Urothelium cell line (cell line): ENCODE measurements at regions not wholly inside any gene's neighbourhood (a gene's known extent, or its start where the extent isn't known, plus 50 kb on each side); places are given as distances from the start of the nearest gene placed in this dataset.
"Not testable (repeated sequence)": the region's sequence is repeated elsewhere in the genome, so short reads cannot be mapped to it uniquely, and the experiment has no call there.

Source experiments
- DNase-seq: peaks from one replicate; pipeline ENCODE4 v3.0.0; 2011; ENCODE audit warnings: low spot score, mixed read lengths
- FAIRE-seq: peaks from 2 replicates; lab custom pipeline; 2011; peaks lifted over from hg19 to GRCh38; lab: Jason Lieb, UNC

- DNase-seq = no peak
- peak; percentile 88 for FAIRE-seq
These were observed 124.2 kb upstream of the SMURF2 start for GRCh38 chr17:64786337-64786736.

DNA sequence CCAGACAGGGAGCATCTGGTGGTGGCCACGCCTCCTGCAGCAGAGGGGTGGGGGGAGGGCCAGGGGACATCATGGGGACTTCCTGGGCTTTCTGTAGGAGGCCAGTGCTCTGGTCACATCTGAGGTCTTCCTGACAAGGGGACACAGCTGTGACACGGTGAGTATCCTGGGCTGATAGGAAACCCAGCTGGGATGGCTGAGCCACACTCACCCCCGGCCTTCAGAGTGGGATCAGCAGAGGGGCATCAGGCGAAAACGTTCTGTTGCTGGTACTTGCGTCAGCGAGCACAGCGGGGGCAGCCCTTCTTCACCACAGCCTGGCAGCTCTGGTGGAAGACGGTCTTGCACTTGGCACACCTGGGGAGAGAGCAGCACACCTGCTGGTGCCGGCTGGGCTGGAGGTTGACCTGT lies 122.9 kb upstream of the SMURF2 start:
- peak; percentile 96 for FAIRE-seq
- DNase-seq = no peak

- DNase-seq (no peak), FAIRE-seq (no peak)
These were observed 122.4 kb upstream of the SMURF2 start for GRCh38 chr17:64784353-64785010.

DNA sequence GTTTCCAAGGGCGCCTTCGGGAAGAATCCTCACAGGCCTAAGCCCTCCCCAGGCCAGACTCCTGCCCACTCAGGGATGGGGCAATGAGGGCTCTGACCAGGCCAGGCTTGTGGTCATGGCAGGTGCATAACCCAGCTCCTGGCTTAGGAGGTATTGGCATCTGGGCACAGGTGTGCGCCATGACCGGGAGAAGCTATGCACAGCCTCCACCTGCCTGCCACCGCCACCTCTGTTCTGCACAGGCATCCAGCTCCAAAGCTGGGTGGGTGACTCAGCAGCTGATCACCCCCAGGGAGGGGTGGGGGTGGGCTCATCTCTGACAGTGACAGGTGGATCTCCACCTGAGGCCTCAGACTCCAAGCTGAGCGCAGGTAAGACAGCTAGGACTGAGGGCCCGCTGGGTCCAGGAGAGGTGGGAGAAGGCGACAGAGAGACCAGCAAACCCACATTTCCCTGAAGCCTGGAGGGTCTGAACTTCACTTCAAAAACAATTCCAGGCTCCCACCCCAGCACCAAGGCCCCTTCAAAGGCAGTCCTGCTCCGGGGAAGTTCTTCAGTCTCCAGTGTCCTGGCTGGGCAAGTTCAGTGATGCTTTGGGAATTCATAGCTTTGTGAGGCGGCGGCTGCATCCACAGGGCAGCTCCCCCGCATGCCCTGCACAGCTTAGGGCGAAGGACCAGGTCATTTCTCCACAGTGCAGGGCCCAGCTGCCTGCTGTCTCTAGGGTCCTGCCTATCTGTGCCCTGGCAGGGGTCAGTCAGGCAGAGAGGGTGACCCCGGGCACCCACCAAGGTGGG lies 121.6 kb upstream of the SMURF2 start:
- FAIRE-seq (peak; percentile 50), DNase-seq (no peak)

- no peak for DNase-seq
These were observed 120.9 kb upstream of the SMURF2 start for GRCh38 chr17:64783031-64783461.

GRCh38 chr17:64781810-64782555 lies 119.9 kb upstream of the SMURF2 start:
- FAIRE-seq (no peak), DNase-seq (no peak)

More at GRCh38 chr17:64783031-64783461, 120.9 kb upstream of the SMURF2 start:
- no peak for FAIRE-seq

DNA sequence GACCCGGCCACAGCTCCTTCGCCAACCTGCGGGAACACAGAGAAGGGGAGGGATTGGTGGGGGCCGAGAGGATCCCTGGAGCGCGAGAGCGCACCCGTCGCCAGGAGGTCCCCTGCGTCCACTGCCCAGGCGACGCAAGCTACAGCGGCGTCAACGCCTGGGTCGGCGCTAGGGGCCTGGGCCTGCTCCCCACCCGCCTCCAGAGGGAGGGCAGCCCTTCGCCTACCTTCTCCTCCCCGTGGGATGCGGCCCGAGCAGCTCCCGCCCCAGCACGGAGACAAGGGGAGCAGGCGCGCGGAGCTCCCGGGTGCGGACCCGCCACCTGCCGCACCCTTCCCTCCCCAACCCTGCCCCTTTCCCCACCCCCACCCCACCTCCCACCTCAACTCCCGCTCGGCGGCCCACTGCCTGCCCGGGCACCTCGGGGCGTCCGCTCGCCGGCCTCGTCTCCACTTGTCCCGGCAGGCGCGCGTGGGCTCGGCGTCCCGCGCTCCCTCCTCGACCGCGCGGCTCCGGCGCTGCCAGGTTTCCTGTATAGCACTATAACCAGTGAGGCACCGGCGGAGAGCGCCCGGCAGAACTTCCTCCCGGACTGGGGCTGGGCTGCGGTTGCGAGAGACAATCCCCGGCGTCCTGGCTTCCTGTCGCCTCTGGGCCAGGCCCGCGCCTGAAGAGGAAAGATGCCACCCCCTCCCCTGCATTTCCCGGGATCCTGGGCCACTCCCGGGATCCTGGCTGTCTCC lies 119.1 kb upstream of the SMURF2 start:
- peak; percentile 35 for FAIRE-seq
- no peak for DNase-seq

GRCh38 chr17:64780096-64781013 lies 118.2 kb upstream of the SMURF2 start:
- FAIRE-seq = no peak
- DNase-seq = no peak

GRCh38 chr17:64779376-64780095 lies 117.4 kb upstream of the SMURF2 start:
- FAIRE-seq (no peak), DNase-seq (no peak)

- not testable (repeated sequence) for DNase-seq, FAIRE-seq
These were observed 116.9 kb upstream of the SMURF2 start for GRCh38 chr17:64779098-64779375.

DNA sequence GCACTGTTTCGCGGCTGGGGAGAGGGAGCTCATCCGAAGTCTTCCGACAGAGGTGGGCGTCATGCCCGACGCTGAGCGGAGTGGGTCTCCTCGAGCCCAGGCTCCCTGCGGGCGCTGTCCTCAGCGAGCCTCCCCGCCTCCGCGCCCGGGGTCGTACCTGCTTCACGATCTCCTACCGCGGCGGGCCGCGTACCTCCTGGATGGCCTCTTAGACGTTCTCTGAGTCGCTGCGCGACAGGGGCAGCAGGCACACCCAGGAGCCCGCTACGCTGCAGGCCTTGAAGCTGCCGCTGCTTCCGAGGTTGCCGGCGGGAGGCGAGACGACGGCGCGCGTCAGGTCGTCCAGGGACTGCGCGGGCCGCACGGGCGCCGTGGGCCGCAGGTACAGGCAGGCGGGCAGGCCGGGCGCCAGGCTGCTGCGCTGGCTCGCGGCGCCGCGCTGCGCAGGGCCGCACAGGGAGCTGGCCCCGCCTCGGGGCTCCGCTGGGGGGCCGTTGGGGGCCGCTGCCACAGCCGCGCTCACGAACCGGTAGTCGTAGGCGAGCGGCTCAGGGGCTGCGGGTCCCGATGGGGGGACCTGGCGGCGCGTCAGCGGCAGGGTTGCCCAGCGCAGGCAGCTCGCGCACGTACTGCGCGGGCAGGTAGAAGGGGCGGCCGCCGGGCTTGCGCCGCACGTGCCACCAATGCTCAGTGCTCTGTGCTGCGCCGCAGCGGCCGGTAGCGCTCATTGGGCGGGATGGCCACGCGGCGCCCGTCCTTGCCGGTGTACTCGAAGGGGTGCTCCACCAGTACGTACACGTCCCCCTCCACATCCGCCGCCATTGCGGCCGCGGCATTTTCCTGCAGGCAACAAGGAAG lies 116.4 kb upstream of the SMURF2 start:
- peak; percentile 35 for FAIRE-seq
- DNase-seq = no peak

- FAIRE-seq (no peak), DNase-seq (no peak)
These were observed 115.5 kb upstream of the SMURF2 start for GRCh38 chr17:64777415-64778239.

- DNase-seq = peak; percentile 82
These were observed 114.8 kb upstream of the SMURF2 start for GRCh38 chr17:64776720-64777414.

GRCh38 chr17:64775701-64776570 lies 113.8 kb upstream of the SMURF2 start:
- peak; percentile 76 for FAIRE-seq
- no peak for DNase-seq

More at GRCh38 chr17:64776720-64777414, 114.8 kb upstream of the SMURF2 start:
- peak; percentile 83 for FAIRE-seq

- DNase-seq (no peak), FAIRE-seq (no peak)
These were observed 112.9 kb upstream of the SMURF2 start for GRCh38 chr17:64774888-64775540.
